Activated CD4-positive, alpha-beta T cell treated with anti-CD3 and anti-CD28 coated beads, Interleukin-2, amount 50 U/mL, for 4 hours (primary cell): ENCODE measurements at regions not wholly inside any gene's neighbourhood (a gene's known extent, or its start where the extent isn't known, plus 50 kb on each side); places are given as distances from the start of the nearest gene placed in this dataset.
"Not testable (repeated sequence)": the region's sequence is repeated elsewhere in the genome, so short reads cannot be mapped to it uniquely, and the experiment has no call there.

Experiments used
- DNase-seq, 2 experiments: peaks; one replicate each; pipeline ENCODE4 v3.0.0-alpha.2; 2020

DNA sequence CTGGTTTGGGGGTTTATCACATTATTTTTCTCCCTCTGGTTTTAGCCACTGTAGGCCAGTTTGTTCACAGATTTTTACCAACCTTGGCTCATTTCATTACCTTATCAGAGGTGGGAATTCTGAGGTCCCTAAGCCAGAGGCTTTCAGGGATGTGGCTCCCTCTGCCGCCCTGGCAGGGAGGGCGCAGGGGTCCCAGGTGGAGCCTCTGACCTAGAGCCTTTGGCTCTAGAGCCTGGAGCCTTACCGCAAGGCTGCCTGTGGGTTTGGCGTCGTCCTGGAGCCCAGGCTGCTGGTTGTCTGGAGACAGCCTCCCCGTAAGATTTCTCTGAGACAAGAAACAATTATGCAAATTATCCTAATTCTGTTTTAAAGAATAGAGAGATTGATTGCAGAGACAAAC lies 188.0 kb downstream of the LMLN start:
- not testable (repeated sequence) for DNase-seq

DNA sequence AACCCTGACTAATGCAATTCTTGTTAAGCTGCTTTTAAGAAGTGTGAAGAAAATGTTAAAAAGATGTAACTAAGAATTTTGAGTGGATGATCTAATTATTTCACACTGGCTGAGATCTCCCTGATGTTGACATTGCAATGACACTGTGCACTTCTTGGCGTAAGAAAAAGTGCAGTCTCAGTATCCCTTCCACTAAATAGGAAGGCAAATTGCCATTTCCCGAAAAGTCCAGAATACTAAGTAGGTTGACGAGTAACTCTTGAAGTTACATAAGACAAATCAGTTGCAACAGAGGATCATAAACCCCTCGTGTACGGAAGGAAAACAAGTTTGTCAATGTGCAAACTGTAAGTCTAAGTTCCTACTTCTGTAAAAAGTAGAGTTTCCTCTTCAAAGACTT lies 189.9 kb downstream of the LMLN start:
- DNase-seq: not testable (repeated sequence)

DNA sequence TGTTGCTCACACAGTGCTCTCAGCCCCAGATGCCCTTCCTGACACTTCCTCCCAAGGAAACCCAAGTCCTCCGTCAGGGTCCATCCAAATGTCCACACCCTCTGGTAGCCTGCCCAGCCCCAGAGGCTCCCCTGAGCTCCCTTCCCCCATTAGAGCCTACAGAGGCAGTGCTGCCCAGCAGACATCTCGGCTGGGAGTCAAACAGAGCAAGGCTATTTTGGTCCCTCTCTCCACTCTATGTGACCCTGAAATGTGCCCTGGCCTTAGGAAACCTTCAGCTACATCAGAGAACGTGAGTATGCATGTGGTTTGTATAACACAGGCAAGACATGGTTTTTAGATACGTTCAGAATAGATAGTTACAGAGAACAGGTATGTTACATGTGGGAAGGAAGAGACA lies 191.8 kb downstream of the LMLN start:
- not testable (repeated sequence) for DNase-seq

DNA sequence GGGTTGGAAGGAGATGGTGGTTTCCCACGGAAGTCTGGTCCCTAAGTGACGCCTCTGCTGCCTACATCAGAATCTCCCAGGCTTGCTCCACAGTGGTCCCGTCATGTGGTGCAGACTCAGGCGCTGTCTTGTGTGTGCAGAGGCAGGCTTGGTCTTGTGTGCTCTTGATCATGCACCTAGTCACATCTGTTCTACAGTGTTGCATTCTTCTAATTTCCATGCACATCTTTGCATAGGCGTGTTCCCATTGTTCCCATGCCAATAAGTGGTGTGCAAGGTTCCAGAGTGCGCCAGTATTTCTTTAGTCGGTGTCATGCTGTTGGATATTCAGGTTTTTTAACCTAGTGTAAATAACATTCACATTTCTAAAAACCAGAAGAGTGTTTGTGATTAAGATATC lies 195.8 kb downstream of the LMLN start:
- not testable (repeated sequence) for DNase-seq

DNA sequence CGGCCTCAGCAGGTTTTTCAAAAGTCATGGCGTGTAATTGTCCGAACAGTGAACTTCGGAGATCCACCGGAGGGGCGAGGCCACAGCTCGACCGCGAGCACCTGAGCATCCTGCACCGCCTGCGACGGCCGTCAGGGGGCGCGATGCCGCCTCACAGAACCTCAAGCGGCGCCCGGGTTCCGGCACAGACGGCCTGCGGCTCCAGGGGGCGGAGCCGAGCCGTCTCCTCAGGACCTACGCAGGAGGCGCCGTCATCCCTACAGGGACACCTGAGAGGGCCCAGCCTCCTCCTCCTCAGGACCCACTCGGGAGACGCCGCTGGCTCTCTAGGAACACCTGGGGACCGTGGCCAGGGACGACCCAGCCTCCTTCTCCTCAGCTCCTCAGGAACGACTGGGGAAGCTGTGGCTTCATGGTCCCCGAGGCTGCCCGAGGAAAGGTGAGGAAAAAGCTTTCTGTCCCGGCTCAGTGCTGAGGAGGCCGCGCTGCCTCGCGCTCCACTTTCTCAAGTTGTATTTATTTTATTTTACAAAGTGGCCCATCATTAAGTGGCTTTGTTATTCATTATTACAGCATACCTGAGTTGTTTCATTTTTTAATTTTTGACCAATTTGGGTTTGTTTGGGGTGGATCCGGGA lies 197.3 kb downstream of the LMLN start:
- not testable (repeated sequence) for DNase-seq

DNA sequence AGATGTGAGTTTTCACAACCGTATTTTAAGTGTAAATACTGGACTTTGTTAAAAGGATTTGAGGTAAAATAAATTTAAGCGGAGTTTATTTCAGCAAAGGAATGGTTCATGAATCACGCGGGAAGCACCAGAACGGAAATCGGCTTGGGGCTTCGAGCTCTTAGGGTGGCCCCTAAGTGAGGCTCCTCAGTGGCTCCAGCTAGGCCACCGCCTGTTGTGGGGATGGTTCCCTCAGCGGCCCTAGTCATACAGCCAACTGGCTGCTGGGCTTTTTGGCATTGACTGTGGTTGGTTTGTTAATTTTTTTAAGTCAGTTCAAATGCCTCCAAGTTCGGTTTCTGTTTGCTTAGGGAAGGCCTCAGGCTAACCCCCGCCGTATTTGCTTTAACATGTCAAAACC lies 198.0 kb downstream of the LMLN start:
- not testable (repeated sequence) for DNase-seq

DNA sequence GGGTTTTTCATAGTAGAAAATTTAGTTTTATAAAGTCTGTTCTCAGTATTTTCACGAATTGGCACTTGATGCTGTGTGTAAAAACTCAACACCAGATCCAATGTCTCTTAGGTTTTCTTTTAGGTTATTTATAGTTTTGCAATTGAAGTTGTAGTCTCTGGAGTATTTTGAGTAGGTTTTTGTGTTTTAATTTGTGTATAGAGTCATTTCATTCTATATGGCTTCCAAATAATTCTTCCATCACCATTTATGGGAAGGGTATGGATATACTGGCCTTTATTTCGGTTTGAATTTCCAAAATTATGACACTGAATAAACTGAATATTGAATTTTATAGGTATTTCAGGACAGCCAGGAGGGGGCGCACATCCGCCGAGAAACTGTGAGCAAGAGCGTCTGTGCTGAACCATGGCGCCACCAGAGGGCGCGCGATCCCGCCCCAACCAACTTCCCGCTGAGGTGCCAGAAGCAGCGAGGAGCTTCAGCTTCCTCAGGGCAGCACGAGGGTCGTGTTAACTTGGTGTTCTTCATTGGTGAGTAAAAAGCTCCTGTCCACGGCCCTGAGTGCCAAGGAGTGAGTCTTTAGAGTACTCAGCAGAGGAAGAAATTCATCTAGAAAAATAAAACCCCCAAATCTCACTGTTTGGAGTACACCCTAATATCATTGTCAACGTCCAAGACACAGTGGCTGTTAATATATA lies 207.5 kb downstream of the LMLN start:
- peak; percentile 60 to 67 for DNase-seq

DNA sequence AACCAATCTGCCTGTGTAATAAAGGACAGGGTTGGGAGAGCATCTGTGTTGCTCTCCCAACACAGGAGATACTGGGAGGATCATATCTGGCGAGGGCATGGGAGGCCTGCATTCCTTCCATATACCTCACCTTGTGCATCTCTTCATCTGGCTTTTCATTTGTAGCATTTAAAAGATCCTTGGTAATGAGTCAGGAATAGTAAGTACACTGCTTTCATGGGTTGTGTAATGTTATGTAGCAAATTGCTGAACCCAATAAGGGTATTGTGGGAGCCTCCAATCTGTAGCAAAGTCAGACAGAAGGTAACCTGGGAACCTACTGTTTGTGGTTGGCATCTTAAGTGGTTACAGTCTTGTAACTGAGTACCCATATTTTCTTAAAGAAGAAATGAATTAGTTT lies 210.8 kb downstream of the LMLN start:
- not testable (repeated sequence) for DNase-seq

DNA sequence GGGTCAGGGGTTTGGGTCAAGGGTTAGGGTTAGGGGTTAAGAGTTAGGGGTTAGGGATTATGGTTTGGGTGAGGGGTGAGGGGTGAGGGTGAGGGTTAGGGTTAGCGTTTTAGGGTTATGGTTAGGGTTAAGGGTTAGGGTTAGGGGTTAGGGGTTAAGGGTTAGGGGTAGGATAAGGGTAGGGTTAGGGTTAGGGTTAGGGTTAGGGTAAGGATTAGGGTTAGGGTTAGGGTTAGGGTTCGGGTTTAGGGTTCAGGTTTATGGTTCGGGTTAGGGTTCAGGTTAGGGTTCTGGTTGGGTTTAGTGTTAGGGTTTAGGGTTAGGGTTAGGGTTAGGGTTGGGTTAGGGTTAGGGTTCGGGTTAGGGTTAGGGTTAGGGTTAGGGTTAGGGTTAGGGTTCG lies 213.1 kb downstream of the LMLN start:
- not testable (repeated sequence) for DNase-seq

DNA sequence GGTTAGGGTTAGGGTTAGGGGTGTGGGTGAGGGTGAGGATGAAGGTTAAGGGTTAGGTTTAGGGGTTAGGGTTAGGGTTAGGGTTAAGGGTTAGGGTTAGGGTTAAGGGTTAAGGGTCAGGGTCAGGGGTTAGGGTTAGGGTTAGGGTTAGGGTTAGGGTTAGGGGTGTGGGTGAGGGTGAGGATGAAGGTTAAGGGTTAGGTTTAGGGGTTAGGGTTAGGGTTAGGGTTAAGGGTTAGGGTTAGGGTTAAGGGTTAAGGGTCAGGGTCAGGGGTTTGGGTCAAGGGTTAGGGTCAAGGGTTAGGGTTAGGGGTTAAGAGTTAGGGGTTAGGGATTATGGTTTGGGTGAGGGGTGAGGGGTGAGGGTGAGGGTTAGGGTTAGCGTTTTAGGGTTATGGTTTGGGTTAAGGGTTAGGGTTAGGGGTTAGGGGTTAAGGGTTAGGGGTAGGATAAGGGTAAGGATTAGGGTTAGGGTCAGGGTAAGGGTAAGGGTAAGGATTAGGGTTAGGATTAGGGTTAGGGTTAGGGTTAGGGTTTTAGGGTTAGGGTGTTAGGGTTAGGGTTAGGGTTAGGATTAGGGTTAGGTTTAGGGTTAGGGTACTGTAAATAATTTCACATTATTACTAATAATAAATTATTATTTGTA lies 214.0 kb downstream of the LMLN start:
- not testable (repeated sequence) for DNase-seq
